Caki2 (cell line): ENCODE measurements at regions not wholly inside any gene's neighbourhood (a gene's known extent, or its start where the extent isn't known, plus 50 kb on each side); places are given as distances from the start of the nearest gene placed in this dataset.

Experiments
- DNase-seq: peaks from one replicate; pipeline ENCODE4 v3.0.0-alpha.2; 2015; ENCODE audit warnings: low read depth
- in situ Hi-C: cut with HindIII; loops from 2 replicates; pipeline ENCODE4 v1.10.0; 2016; ENCODE audit warnings: low sequenced_read_pairs, low pct_unique_long_range_greater_than_20kb, mixed read lengths

DNA sequence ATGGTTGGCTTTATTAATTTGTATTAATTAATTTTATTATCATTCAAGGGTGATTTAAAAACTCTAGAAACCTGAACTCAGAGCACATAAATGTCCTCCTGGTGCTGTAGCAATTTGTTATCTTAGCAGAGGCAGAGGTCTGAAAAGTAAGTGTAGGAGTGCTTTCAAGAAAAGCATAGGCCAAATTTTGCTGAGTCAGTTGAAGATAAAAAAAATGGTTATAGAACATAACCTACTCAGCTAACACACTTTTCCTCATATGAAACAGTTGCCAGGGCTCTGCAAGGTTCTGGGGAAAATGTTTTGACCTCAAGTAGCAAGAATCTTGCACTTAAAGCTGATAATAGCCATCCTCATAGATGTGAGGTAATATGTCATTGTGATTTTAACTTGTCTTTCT, 53.5 kb upstream of the CHODL start:
- DNase-seq: no peak
- in situ Hi-C loops: no loop called here

- DNase-seq: no peak
- in situ Hi-C loops: no loop called here
Measured at GRCh38 chr21:18178509-18178908, 66.1 kb upstream of the CHODL start.

- in situ Hi-C loops: no loop called here
Measured at GRCh38 chr21:18174370-18174769, 70.3 kb upstream of the CHODL start.

GRCh38 chr21:18170829-18171228, 73.8 kb upstream of the CHODL start:
- in situ Hi-C loops: no loop called here
- DNase-seq: no peak

More at GRCh38 chr21:18174370-18174769, 70.3 kb upstream of the CHODL start:
- DNase-seq: no peak

- in situ Hi-C loops: no loop called here
- DNase-seq: no peak
Measured at GRCh38 chr21:18170221-18170620, 74.4 kb upstream of the CHODL start.

DNA sequence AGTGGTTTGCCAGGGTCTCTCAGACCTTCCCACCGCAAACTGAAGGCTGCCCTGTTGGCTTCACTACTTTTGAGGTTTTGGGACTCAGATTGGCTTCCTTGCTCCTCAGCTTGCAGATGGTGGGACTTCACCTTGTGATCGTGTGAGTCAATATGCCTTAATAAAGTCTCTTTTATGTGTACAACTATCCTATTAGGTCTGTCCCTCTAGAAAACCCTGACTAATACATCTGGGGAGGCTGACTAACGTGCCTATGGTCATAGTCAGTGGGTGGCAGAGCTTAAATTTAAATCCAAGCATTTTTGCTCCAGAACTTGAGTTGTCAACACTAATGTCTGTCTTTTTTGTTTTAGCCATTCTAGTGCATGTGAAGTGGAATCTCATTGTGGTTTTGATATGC, 76.5 kb upstream of the CHODL start:
- in situ Hi-C loops: no loop called here
- DNase-seq: no peak

DNA sequence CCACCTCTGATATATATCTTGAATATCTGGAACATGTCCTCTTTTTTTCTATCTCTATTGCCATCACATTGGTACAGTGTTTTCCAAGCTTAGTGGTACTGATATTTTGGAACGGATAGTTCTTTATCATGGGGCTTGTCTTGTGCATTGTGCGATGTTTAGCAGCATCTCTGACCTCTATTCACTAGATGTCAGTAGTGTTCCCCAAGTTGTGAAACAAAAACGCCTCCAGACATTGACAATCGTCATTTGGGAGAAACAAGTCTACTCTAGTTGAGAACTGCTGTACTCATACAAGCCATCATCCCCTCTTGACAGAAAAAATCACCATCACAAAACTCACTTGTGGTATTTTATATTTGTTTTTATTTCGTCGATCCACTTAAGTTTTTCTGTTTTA, 79.7 kb upstream of the CHODL start:
- DNase-seq: no peak
- in situ Hi-C loops: no loop called here

DNA sequence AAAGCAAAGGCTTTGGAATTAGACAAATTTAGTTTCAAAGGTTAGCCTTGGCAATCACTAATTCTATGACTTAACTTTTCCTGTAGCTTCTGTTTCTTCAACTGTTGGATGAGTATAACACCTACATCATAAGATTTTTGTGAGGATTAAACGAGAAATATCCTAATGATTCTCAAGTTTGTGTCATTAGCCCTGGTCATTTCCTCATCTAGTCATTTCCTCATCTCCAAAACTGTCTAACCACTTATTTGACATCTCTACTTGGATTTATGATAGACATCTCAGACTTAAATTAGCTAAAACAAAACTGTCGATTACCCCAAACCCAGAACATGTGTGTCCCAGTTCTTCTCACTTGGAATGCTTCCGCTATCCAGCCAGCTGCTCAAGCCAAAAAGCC, 80.2 kb upstream of the CHODL start:
- DNase-seq: no peak
- in situ Hi-C loops: no loop called here

- no peak for DNase-seq
- in situ Hi-C loops: no loop called here
Measured at GRCh38 chr21:18163956-18164355, 80.7 kb upstream of the CHODL start.

GRCh38 chr21:18161841-18162240, 82.8 kb upstream of the CHODL start:
- no peak for DNase-seq
- in situ Hi-C loops: no loop called here

- in situ Hi-C loops: no loop called here
- no peak for DNase-seq
Measured at GRCh38 chr21:18157406-18157805, 87.2 kb upstream of the CHODL start.

DNA sequence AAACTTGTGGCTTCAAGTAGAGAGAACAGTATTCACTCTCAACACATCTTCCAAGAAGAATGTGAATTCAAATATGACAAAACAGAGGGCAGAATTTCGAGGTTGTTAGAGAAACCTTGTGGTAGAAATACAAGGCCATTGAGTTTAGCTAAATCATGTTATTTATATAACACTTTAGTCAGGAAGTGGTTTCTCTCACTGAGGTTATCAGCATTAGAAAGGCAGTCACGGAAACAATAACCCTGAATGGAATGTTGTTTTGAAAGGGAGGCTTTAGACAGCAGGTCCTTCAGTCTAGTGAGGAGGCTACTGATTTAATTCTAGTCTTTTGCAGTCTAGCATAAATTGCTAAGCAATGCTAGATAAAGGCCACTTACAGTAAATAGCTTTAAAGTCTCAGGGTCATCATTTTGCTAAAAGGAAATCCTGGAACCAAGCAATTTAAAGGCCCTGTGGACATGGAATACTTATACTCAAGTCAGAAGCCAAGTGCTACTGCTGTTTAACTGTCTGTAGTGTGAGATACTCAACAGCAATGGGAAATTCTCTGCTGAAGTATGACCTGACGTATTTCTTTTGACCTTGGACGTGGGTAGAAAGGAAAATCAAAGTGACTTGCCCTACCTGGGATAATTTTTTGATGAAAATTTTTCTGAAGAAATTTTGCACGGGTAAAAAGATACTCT, 89.0 kb upstream of the CHODL start:
- DNase-seq: no peak
- in situ Hi-C loops: no loop called here

DNA sequence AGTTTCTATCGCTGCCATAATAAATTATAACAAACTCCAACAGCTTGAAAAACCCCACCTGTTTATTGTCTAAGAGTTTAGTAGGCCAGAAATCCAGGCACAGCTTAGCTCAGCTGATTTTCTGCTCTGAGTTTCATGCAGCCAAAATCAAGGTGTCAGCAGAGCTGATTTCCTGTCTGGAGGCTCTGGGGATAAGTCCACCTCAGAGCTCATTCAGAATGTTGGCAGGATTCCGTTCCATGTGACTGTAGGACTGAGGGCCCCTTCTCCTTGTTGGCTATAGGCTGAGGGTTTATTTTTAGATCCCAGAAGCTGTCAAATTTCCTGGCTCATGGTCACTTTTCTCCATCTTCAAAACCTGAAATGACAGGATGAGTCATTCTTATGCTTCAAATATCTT, 91.6 kb upstream of the CHODL start:
- in situ Hi-C loops: no loop called here
- no peak for DNase-seq

DNA sequence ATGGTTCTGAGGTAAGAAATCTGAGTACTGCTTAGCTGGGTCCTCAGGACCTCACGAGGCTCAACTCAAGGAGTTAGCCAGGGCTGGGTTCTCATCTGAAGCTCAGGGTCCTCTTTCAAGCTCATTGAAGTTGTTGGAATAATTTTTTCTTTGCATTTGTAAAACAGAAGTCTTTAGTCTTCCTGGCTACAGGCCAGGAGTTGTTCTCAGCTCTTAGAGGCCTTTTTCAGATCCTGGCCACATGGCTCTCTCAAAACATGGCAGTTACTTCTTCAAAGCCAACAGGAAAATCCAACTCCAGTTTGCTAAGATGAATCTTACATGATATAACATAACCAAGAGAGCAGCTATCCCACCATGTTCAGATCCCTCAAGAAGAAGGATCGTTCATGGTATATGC, 92.3 kb upstream of the CHODL start:
- in situ Hi-C loops: no loop called here
- DNase-seq: no peak

DNA sequence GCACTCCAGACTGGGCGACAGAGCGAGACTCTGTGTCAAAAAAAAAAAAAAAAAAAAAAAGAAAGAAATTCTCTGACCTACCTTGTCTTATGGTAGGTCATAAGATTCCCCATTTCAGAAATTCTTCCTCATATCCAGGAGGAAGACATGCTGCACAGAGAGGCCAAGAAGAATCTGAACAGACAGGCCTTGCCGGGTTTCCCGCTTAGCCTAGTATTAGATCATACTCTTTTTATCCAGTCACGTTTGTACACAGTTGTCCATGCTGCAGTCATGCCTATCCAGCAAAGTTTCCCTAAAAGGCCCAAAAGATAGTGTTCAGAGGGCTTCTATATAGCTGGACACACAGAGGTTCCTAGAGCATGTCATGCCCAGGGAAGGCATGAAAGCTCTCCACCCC, 93.6 kb upstream of the CHODL start:
- in situ Hi-C loops: no loop called here
- no peak for DNase-seq

DNA sequence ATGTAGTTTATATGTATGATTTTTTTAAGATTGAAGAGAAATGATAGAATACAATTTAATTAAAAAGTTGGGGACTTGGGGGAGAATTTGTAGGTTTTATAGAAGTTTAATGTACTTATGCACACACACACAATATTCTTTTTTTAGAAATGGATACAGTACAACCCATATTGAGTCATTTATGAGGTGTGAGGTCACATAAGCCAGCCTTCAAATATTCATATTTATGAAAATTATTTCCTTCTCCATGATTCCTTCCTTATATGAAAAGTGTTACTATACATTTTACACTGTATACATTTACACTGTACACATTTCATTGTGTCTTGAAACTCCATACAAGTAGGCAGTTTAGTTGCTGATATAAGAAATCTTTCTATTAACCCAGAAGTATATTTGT, 96.2 kb upstream of the CHODL start:
- in situ Hi-C loops: no loop called here
- no peak for DNase-seq

DNA sequence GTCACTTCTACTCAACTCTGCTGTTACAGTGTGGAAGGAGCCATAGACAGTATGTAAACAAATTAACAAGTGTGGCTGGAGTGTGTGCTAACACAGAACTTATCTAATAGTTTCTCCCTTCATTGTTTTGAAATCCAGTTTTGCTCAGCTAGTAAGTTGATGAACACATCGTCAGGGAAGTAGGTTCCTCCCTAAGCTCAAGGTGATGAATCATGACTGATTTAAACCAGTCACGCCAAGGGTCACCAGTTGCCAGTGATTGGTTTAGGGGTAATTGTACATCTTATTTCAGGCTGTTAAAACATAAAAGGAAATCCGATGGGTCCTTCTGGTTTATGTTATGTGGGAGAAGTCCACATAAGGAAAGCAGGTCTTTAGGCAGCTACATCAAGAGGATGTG, 97.0 kb upstream of the CHODL start:
- in situ Hi-C loops: no loop called here
- DNase-seq: peak; percentile 8

DNA sequence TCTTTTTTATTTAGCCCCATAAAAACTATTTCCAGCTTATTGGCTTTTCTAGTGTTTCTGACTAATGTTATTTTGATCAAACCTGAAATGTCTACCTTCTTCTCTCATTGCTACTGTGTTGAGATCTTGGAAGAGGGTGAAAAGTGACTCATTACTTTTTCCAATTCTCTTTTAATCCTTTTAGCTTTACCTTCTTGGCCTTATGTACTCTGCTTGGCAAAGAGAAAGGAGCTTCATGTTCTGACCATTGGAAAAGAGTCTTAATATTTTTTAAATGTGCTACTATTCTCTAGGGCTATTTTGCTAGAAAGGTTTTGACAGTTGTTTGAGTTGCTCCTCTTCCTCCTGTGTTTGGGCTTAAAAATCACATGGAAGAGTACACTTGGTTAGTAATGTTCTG, 97.8 kb upstream of the CHODL start:
- DNase-seq: no peak
- in situ Hi-C loops: no loop called here

DNA sequence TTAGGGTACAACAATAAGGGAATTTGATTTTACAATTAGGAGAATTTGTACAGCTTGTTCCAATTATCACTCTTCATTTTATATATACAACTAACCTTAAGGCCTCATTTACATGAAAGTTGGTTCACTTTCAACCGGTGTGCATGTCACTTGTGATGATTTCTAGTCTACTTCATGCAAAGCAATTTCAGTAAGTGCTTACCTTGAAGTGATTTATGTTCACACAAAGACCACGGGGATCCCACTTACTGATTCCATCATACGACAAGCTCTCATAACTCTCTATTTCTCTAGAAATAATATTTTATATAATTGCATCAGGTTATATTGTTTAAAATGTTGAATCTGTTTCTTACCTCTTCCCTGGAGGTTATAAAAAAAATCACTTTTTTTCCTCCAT, 100.3 kb upstream of the CHODL start:
- DNase-seq: no peak
- in situ Hi-C loops: no loop called here

GRCh38 chr21:18142655-18143054, 102.0 kb upstream of the CHODL start:
- DNase-seq: no peak
- in situ Hi-C loops: no loop called here

DNA sequence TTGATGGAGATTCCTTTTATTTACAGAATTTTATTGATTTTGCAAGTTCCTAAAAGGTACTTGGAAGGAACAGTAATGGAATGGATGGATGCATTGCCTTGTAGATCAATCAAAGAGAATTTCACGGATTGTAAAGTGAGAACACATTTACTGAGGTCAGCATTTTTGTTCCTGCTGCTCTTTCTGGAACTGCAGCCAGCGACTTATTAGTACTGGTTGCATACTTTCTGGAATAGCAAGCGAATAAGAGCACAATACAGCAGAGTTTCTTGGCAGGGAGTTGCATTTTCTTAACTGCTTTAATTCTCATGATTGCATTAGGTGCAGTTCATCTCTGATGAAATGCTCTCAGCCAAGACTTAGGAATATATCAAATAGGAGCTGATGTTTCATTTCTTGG, 106.1 kb upstream of the CHODL start:
- no peak for DNase-seq
- in situ Hi-C loops: no loop called here
